GM23338 (cell line): ENCODE measurements at regions not wholly inside any gene's neighbourhood (a gene's known extent, or its start where the extent isn't known, plus 50 kb on each side); places are given as distances from the start of the nearest gene placed in this dataset.

Source experiments
- ATAC-seq: fragments of 200-7000 bp; cut with Tn5 transposase; 3 replicates; pipeline ENCODE4 v1.9.1; 2020
- DNase-seq: peaks from one replicate; pipeline ENCODE4 v3.0.0-alpha.2; 2015; ENCODE audit warnings: low spot score
- H2AFZ ChIP-seq: fragments of 200-600 bp; sonication (generic); 2 replicates; pipeline ENCODE4 v1.8.0; 2016; ENCODE audit warnings: antibody characterized with exemption, mild to moderate bottlenecking, moderate library complexity
- H3F3A ChIP-seq: fragments of 200-600 bp; sonication (generic); replicated peaks from 2 replicates; pipeline ENCODE4 v1.8.0; 2017; ENCODE audit warnings: antibody characterized with exemption, mixed run types, low read depth
- H3K27ac ChIP-seq: fragments of 200-600 bp; sonication (generic); 2 replicates; pipeline ENCODE4 v1.6.1; 2016; ENCODE audit warnings: low read depth
- H3K27me3 ChIP-seq: fragments of 200-600 bp; sonication (generic); 2 replicates; pipeline ENCODE4 v1.8.0; 2016; ENCODE audit warnings: mild to moderate bottlenecking, mixed run types, moderate library complexity; ENCODE audit not compliant: insufficient read depth
- H3K36me3 ChIP-seq: fragments of 200-600 bp; sonication (generic); 2 replicates; pipeline ENCODE4 v1.8.0; 2016; ENCODE audit warnings: mild to moderate bottlenecking; ENCODE audit not compliant: insufficient read depth
- H3K4me1 ChIP-seq: fragments of 200-600 bp; sonication (generic); 2 replicates; pipeline ENCODE4 v1.8.0; 2016; ENCODE audit warnings: mild to moderate bottlenecking, moderate library complexity; ENCODE audit not compliant: insufficient read depth
- H3K4me2 ChIP-seq: fragments of 200-600 bp; sonication (generic); 2 replicates; pipeline ENCODE4 v1.7.1; 2017; ENCODE audit warnings: mixed run types
- H3K4me3 ChIP-seq: fragments of 200-600 bp; sonication (generic); 2 replicates; pipeline ENCODE4 v1.6.1; 2016; ENCODE audit warnings: mixed run types
- H3K79me2 ChIP-seq: fragments of 200-600 bp; sonication (generic); replicated peaks from 2 replicates; pipeline ENCODE4 v1.8.0; 2017; ENCODE audit warnings: mild to moderate bottlenecking; ENCODE audit not compliant: insufficient read depth
- H3K9me2 ChIP-seq: fragments of 200-600 bp; sonication (generic); 2 replicates; pipeline ENCODE4 v1.8.0; 2017; ENCODE audit not compliant: insufficient read depth
- H4K20me1 ChIP-seq: fragments of 200-600 bp; sonication (generic); replicated peaks from 2 replicates; pipeline ENCODE4 v1.8.0; 2017; ENCODE audit warnings: mild to moderate bottlenecking; ENCODE audit not compliant: insufficient read depth
- H3K27ac Mint-ChIP-seq: 2 replicates; pipeline ENCODE4 v1.8.0; 2020; ENCODE audit warnings: inconsistent platforms, mild to moderate bottlenecking, moderate library complexity, mixed read lengths
- H3K27me3 Mint-ChIP-seq: 3 replicates; pipeline ENCODE4 v1.8.0; 2022; ENCODE audit warnings: low read depth, mild to moderate bottlenecking, moderate library complexity, mixed read lengths, inconsistent platforms; ENCODE audit not compliant: insufficient read depth, poor library complexity
- H3K36me3 Mint-ChIP-seq: 3 replicates; pipeline ENCODE4 v1.8.0; 2021; ENCODE audit warnings: low read depth, mild to moderate bottlenecking, inconsistent platforms, moderate library complexity, mixed read lengths
- H3K4me1 Mint-ChIP-seq: 3 replicates; pipeline ENCODE4 v1.8.0; 2020; ENCODE audit warnings: mild to moderate bottlenecking, inconsistent platforms, mixed read lengths
- H3K4me3 Mint-ChIP-seq: 3 replicates; pipeline ENCODE4 v1.8.0; 2021; ENCODE audit warnings: moderate library complexity, mild to moderate bottlenecking, inconsistent platforms, mixed read lengths
- H3K9me3 Mint-ChIP-seq: 3 replicates; pipeline ENCODE4 v1.8.0; 2020; ENCODE audit warnings: moderate library complexity, mild to moderate bottlenecking, inconsistent platforms, mixed read lengths
- CREB1 ChIP-seq: fragments of 250-450 bp; sonication (Bioruptor Pico); IDR thresholded peaks from 2 replicates; pipeline ENCODE4 v1.5.0; 2020; ENCODE audit warnings: low read depth, mild to moderate bottlenecking, moderate library complexity
- EZH2phosphoT487 ChIP-seq: fragments of 200-600 bp; sonication (generic); IDR thresholded peaks from one replicate; pipeline ENCODE4 v1.8.1; 2018; ENCODE audit warnings: antibody characterized with exemption; ENCODE audit not compliant: unreplicated experiment
- JUNB ChIP-seq: IDR thresholded peaks from one replicate; pipeline ENCODE4 v1.6.1; 2016; ENCODE audit warnings: antibody characterized with exemption; ENCODE audit not compliant: unreplicated experiment
- NANOG ChIP-seq: IDR thresholded peaks from 2 replicates; pipeline ENCODE4 v1.6.1; 2016; ENCODE audit warnings: antibody characterized with exemption, borderline replicate concordance
- POLR2AphosphoS5 ChIP-seq: IDR thresholded peaks from 2 replicates; pipeline ENCODE4 v1.6.1; 2016; ENCODE audit warnings: antibody characterized with exemption, low read depth
- ZNF114 ChIP-seq: fragments of 250-450 bp; sonication (Bioruptor Pico); IDR thresholded peaks from 2 replicates; pipeline ENCODE4 v1.5.0; 2020; ENCODE audit warnings: mild to moderate bottlenecking, moderate library complexity
- ZNF331 ChIP-seq: fragments of 250-450 bp; sonication (Bioruptor Pico); IDR thresholded peaks from 2 replicates; pipeline ENCODE4 v1.5.0; 2020; ENCODE audit warnings: low read depth, mild to moderate bottlenecking, moderate library complexity
- TF ChIP-seq, protein P1 (sequence below): IDR thresholded peaks from one replicate; pipeline ENCODE4 v1.6.1; 2018; ENCODE audit warnings: antibody characterized with exemption; ENCODE audit not compliant: unreplicated experiment
- TF ChIP-seq, protein P2 (sequence below), 2 experiments: fragments of 200-600 bp in 1 of 2; sonication (generic) in 1 of 2; conservative IDR thresholded peaks; 2 replicates each; pipeline versions ENCODE4 v1.5.1 to v1.6.1; 2016 to 2017; ENCODE audit warnings: antibody characterized with exemption in 2 of 2, low read depth in 2 of 2, mild to moderate bottlenecking in 2 of 2, moderate library complexity in 1 of 2

DNA sequence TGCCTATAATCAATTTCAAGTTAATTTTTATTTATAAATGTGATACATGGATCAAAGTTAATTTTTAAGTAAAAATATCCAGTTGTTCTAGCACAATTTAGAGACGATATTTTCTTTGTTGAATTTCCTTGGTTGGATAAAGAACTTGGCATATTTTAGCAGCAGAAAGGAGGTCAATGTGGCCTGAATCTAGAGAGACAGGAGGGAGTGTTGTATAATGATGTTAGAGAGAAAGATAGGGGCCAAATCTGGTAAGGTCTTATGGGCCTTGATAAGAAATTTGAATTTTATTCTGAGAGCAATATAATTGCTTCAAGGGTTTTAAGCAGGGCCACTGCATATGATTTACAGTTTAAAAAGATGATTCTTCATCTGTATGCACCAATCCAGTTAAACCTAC, 79.4 kb upstream of the OGFRL1 start:
- no peaks in the 10 kb centered on the region for H3K79me2 ChIP-seq
- H4K20me1 ChIP-seq, result no peaks in the 10 kb centered on the region
- Mint-ChIP-seq H3K4me1 (peaks cover 2% of the 10 kb centered on the region; the same call in 1 of the 3 replicates), H3K27ac (no peak overlapping the region), H3K4me3 (no peak overlapping the region), H3K27me3 (peaks cover 2% of the 10 kb centered on the region), H3K36me3 (no peaks in the 10 kb centered on the region), H3K9me3 (no peaks in the 10 kb centered on the region)
- H3K36me3 ChIP-seq, result no peaks in the 10 kb centered on the region
- H3F3A ChIP-seq, result no peaks in the 10 kb centered on the region
- no peaks in the 10 kb centered on the region for H3K27me3 ChIP-seq
- H3K4me2 ChIP-seq, result no peak overlapping the region
- TF ChIP-seq, protein P1, sequence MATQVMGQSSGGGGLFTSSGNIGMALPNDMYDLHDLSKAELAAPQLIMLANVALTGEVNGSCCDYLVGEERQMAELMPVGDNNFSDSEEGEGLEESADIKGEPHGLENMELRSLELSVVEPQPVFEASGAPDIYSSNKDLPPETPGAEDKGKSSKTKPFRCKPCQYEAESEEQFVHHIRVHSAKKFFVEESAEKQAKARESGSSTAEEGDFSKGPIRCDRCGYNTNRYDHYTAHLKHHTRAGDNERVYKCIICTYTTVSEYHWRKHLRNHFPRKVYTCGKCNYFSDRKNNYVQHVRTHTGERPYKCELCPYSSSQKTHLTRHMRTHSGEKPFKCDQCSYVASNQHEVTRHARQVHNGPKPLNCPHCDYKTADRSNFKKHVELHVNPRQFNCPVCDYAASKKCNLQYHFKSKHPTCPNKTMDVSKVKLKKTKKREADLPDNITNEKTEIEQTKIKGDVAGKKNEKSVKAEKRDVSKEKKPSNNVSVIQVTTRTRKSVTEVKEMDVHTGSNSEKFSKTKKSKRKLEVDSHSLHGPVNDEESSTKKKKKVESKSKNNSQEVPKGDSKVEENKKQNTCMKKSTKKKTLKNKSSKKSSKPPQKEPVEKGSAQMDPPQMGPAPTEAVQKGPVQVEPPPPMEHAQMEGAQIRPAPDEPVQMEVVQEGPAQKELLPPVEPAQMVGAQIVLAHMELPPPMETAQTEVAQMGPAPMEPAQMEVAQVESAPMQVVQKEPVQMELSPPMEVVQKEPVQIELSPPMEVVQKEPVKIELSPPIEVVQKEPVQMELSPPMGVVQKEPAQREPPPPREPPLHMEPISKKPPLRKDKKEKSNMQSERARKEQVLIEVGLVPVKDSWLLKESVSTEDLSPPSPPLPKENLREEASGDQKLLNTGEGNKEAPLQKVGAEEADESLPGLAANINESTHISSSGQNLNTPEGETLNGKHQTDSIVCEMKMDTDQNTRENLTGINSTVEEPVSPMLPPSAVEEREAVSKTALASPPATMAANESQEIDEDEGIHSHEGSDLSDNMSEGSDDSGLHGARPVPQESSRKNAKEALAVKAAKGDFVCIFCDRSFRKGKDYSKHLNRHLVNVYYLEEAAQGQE, result no peak
- TF ChIP-seq EZH2phosphoT487, result no peak
- TF ChIP-seq ZNF114 (CRISPR knock-in tag), result no peak
- no peak for TF ChIP-seq ZNF331 (CRISPR knock-in tag)
- no peak for TF ChIP-seq POLR2AphosphoS5
- TF ChIP-seq, protein P2, sequence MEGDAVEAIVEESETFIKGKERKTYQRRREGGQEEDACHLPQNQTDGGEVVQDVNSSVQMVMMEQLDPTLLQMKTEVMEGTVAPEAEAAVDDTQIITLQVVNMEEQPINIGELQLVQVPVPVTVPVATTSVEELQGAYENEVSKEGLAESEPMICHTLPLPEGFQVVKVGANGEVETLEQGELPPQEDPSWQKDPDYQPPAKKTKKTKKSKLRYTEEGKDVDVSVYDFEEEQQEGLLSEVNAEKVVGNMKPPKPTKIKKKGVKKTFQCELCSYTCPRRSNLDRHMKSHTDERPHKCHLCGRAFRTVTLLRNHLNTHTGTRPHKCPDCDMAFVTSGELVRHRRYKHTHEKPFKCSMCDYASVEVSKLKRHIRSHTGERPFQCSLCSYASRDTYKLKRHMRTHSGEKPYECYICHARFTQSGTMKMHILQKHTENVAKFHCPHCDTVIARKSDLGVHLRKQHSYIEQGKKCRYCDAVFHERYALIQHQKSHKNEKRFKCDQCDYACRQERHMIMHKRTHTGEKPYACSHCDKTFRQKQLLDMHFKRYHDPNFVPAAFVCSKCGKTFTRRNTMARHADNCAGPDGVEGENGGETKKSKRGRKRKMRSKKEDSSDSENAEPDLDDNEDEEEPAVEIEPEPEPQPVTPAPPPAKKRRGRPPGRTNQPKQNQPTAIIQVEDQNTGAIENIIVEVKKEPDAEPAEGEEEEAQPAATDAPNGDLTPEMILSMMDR (conservative IDR thresholded peaks at IDR 0.05; ENCODE audit: low read depth in 2 of 2), result no peak
- TF ChIP-seq NANOG, result no peak
- TF ChIP-seq CREB1 (CRISPR knock-in tag), result no peak
- TF ChIP-seq JUNB, result no peak
- H3K9me2 ChIP-seq, result no peaks in the 10 kb centered on the region
- no peak overlapping the region for H3K27ac ChIP-seq
- H2AFZ ChIP-seq, result no peak overlapping the region
- H3K4me1 ChIP-seq, result no peaks in the 10 kb centered on the region
- no peak for ATAC-seq
- DNase-seq, result no peak
- no peak overlapping the region for H3K4me3 ChIP-seq

DNA sequence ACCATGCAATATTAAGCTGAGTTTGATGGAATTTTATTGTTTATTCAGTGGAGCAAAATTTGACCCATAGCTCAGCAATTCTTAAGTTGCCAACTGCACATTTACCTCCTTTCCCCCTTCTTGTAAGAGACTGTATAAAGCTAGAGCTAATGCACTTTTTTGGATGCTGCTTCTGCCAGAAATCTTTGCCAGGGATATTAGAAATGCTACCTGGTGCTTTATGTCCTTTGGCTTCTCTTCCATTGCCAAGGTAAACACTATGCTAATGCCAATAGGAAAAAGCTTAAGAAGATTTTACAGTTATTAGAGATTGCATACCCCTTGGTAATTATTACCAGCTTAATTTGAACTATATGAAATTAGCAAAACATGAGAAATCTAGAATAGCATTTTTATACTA, 79.0 kb upstream of the OGFRL1 start:
- H3K4me2 ChIP-seq, result no peak overlapping the region
- Mint-ChIP-seq H3K27me3 (peaks cover 2% of the 10 kb centered on the region), H3K36me3 (no peaks in the 10 kb centered on the region), H3K9me3 (no peaks in the 10 kb centered on the region), H3K4me1 (peaks cover 2% of the 10 kb centered on the region; the same call in 1 of the 3 replicates), H3K4me3 (no peak overlapping the region), H3K27ac (no peak overlapping the region)
- no peaks in the 10 kb centered on the region for H3K27me3 ChIP-seq
- DNase-seq (no peak), ATAC-seq (no peak)
- H4K20me1 ChIP-seq, result no peaks in the 10 kb centered on the region
- no peaks in the 10 kb centered on the region for H3F3A ChIP-seq
- H3K4me3 ChIP-seq, result no peak overlapping the region
- H3K79me2 ChIP-seq, result no peaks in the 10 kb centered on the region
- no peak overlapping the region for H2AFZ ChIP-seq
- no peak overlapping the region for H3K27ac ChIP-seq
- no peaks in the 10 kb centered on the region for H3K36me3 ChIP-seq
- no peaks in the 10 kb centered on the region for H3K9me2 ChIP-seq
- H3K4me1 ChIP-seq, result no peaks in the 10 kb centered on the region
- TF ChIP-seq NANOG, result no peak
- TF ChIP-seq ZNF114 (CRISPR knock-in tag), result no peak
- TF ChIP-seq, protein P1, result no peak
